OCI-LY3 (cell line): ENCODE measurements at regions not wholly inside any gene's neighbourhood (a gene's known extent, or its start where the extent isn't known, plus 50 kb on each side); places are given as distances from the start of the nearest gene placed in this dataset.

Experiments used
- H2AFZ ChIP-seq: fragments of 200-600, 300-600 bp; shearing (Covaris generic); 2 replicates; pipeline ENCODE4 v1.6.0; 2014; ENCODE audit warnings: antibody characterized with exemption, low read depth, low read length
- H3K27ac ChIP-seq: fragments of 200-600, 300-600 bp; sonication (generic); 2 replicates; pipeline ENCODE4 v1.5.1; 2014; ENCODE audit warnings: mild to moderate bottlenecking, low read length, moderate library complexity, mixed read lengths
- H3K27me3 ChIP-seq: fragments of 200-600, 300-600 bp; sonication (generic); 2 replicates; pipeline ENCODE4 v1.6.1; 2014; ENCODE audit warnings: low read depth, low read length, mixed read lengths
- H3K36me3 ChIP-seq: fragments of 200-600, 300-600 bp; sonication (generic); replicated peaks from 2 replicates; pipeline ENCODE3; 2014; ENCODE audit warnings: low read depth, low read length, mixed read lengths
- H3K4me1 ChIP-seq: fragments of 300-600, 200-600 bp; sonication (generic); 2 replicates; pipeline ENCODE4 v1.6.1; 2014; ENCODE audit warnings: low read length, mixed read lengths
- H3K4me2 ChIP-seq: fragments of 200-600, 300-600 bp; sonication (generic); 2 replicates; pipeline ENCODE4 v1.6.1; 2014; ENCODE audit warnings: low read length, mixed read lengths
- H3K4me3 ChIP-seq: fragments of 300-600, 200-600 bp; sonication (generic); 2 replicates; pipeline ENCODE4 v1.5.1; 2014; ENCODE audit warnings: antibody characterized with exemption, mild to moderate bottlenecking, low read length, moderate library complexity
- H3K79me2 ChIP-seq: fragments of 300-600, 200-600 bp; shearing (Covaris generic); 2 replicates; pipeline ENCODE4 v1.6.1; 2014; ENCODE audit warnings: mild to moderate bottlenecking, low read length, mixed read lengths
- H3K9ac ChIP-seq: fragments of 300-600, 200-600 bp; shearing (Covaris generic); 2 replicates; pipeline ENCODE4 v1.6.0; 2014; ENCODE audit warnings: mild to moderate bottlenecking, low read length, moderate library complexity
- H3K9me3 ChIP-seq: fragments of 200-600, 300-600 bp; shearing (Covaris generic); 2 replicates; pipeline ENCODE4 v1.6.1; 2014; ENCODE audit warnings: low read length, mixed read lengths; ENCODE audit not compliant: insufficient read depth
- H4K20me1 ChIP-seq: fragments of 200-600, 300-600 bp; sonication (generic); 2 replicates; pipeline ENCODE4 v1.6.1; 2016; ENCODE audit warnings: low read length, mixed read lengths; ENCODE audit not compliant: insufficient read depth
- EZH2phosphoT487 ChIP-seq: fragments of 200-600 bp; shearing (Covaris generic); IDR thresholded peaks from 2 replicates; pipeline ENCODE4 v1.6.1; 2018; ENCODE audit warnings: antibody characterized with exemption, mixed run types, low read depth
- TF ChIP-seq, protein P1 (sequence below): fragments of 200-600, 300-600 bp; sonication (generic); IDR thresholded peaks from 2 replicates; pipeline ENCODE4 v1.5.1; 2014; ENCODE audit warnings: antibody characterized with exemption, low read length, low read depth

DNA sequence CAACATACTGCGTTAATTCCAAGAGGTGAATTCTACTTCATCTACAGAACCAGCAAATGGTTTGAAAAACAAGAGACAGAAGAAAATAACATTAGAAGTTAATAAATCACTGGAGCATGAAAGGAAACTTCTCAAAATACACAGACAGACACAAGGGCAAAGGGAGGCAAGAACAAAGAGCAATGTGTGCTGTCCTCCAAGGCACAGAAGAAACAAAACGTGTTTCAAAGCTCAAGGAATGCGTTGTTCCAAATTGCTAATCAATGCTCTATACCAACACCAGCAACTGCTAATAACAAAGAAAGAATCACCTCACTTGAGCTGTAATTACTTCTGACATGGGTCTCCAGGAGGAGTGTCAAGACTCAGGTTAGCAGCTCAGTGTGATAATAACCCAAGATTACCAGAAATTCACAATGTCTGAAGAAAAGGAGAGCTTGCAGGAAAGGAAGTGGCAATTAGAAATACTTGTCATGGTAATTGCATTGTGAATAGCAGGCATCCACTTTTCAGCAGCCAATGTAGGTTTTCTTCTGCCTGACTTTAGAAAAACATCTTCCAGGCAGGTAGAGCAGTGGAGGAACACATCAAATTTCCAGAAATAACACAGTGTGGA is 175.4 kb downstream of the SEC16B start:
- Histone ChIP-seq H3K4me1 (peaks cover 15% of the 10 kb centered on the region), H4K20me1 (no peaks in the 10 kb centered on the region), H3K9ac (no peak overlapping the region), H3K4me2 (no peak overlapping the region), H3K4me3 (no peak overlapping the region), H3K9me3 (peaks cover 4% of the 10 kb centered on the region; the same call in 1 of the 2 replicates), H2AFZ (no peak overlapping the region), H3K36me3 (no peaks in the 10 kb centered on the region), H3K27ac (no peak overlapping the region), H3K27me3 (peaks cover 42% of the 10 kb centered on the region), H3K79me2 (no peaks in the 10 kb centered on the region)
- TF ChIP-seq, protein P1, sequence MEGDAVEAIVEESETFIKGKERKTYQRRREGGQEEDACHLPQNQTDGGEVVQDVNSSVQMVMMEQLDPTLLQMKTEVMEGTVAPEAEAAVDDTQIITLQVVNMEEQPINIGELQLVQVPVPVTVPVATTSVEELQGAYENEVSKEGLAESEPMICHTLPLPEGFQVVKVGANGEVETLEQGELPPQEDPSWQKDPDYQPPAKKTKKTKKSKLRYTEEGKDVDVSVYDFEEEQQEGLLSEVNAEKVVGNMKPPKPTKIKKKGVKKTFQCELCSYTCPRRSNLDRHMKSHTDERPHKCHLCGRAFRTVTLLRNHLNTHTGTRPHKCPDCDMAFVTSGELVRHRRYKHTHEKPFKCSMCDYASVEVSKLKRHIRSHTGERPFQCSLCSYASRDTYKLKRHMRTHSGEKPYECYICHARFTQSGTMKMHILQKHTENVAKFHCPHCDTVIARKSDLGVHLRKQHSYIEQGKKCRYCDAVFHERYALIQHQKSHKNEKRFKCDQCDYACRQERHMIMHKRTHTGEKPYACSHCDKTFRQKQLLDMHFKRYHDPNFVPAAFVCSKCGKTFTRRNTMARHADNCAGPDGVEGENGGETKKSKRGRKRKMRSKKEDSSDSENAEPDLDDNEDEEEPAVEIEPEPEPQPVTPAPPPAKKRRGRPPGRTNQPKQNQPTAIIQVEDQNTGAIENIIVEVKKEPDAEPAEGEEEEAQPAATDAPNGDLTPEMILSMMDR = no peak
- no peak for TF ChIP-seq EZH2phosphoT487

DNA sequence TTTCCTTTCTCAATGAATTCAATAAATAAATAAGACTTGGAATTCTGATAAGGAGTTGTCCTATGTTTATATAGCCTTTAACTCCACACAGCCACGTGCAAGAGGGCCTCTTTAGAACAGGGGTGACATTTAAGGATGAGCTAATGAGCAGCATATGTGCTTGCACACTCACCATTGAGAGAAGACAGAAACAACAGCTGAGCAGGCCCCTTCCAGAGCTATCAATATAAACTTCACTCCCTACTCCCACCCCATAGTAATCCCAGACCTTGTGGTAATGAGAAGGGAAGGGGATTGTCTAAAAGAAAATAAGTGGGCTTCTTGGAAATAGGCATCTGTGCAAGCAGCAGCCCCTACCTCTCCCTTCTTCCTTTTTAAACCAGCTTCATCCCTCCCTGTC is 176.0 kb downstream of the SEC16B start:
- no peak for TF ChIP-seq EZH2phosphoT487
- TF ChIP-seq, protein P1 = no peak
- Histone ChIP-seq H3K27ac (no peak overlapping the region), H4K20me1 (no peaks in the 10 kb centered on the region), H3K9me3 (peaks cover 4% of the 10 kb centered on the region; the same call in 1 of the 2 replicates), H3K4me2 (no peak overlapping the region), H3K9ac (no peak overlapping the region), H3K36me3 (no peaks in the 10 kb centered on the region), H3K4me1 (peaks cover 9% of the 10 kb centered on the region), H3K79me2 (no peaks in the 10 kb centered on the region), H3K27me3 (peaks cover 41% of the 10 kb centered on the region), H2AFZ (no peak overlapping the region), H3K4me3 (no peak overlapping the region)

DNA sequence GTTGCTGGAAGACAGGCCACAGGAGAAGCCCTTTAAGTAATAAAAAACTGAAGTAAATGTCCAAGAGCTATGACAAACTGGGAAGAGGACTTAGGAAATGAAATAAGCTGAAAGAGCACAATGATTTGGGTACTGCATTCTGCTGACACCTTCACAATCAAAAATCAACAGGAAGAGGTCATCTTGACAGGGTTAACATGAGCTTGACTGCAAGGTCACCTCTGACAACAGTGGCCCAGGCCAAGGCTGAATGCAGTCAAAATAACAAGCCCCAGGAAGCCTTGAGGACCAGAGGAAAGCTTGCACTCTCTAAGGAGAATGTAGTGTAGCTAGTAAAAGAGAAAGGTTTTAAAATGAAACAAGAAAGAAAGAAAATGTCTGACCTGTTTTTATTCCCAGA is 179.3 kb downstream of the SEC16B start:
- no peak overlapping the region for H3K9ac ChIP-seq
- peaks cover 4% of the 10 kb centered on the region; the same call in 1 of the 2 replicates for H3K9me3 ChIP-seq
- H3K4me1 ChIP-seq = no peaks in the 10 kb centered on the region
- H3K4me3 ChIP-seq = no peak overlapping the region
- no peaks in the 10 kb centered on the region for H3K36me3 ChIP-seq
- no peak for TF ChIP-seq EZH2phosphoT487
- TF ChIP-seq, protein P1 = no peak
- no peak overlapping the region for H3K4me2 ChIP-seq
- H2AFZ ChIP-seq = no peak overlapping the region
- H3K27me3 ChIP-seq = peaks cover 44% of the 10 kb centered on the region
- H3K79me2 ChIP-seq = no peaks in the 10 kb centered on the region
- no peaks in the 10 kb centered on the region for H4K20me1 ChIP-seq
- H3K27ac ChIP-seq = no peak overlapping the region

DNA sequence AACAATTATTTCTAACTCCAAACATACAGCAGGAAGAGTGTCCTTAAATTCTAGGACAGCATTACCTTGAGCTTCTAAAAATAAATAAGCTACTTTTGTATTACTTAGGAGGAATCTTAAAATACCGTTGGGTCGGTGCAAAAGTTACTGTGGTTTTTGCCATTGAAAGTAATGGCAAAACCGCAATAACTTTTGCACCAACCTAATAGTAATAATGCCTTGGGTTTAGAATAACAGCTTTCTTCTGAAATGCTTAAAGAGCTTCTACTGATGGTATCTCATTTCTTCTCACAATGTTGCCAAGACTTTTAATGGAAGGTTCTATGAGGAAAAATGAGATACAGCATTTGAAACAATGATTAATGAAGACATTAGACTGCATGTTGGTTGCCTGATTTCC is 179.9 kb downstream of the SEC16B start:
- H3K9ac ChIP-seq = no peak overlapping the region
- H4K20me1 ChIP-seq = no peaks in the 10 kb centered on the region
- H2AFZ ChIP-seq = no peak overlapping the region
- H3K9me3 ChIP-seq = peaks cover 4% of the 10 kb centered on the region; the same call in 1 of the 2 replicates
- no peak for TF ChIP-seq EZH2phosphoT487
- TF ChIP-seq, protein P1 = no peak
- no peak overlapping the region for H3K27ac ChIP-seq
- H3K79me2 ChIP-seq = no peaks in the 10 kb centered on the region
- H3K4me3 ChIP-seq = no peak overlapping the region
- H3K27me3 ChIP-seq = peaks cover 47% of the 10 kb centered on the region
- no peaks in the 10 kb centered on the region for H3K36me3 ChIP-seq
- H3K4me2 ChIP-seq = no peak overlapping the region
- no peaks in the 10 kb centered on the region for H3K4me1 ChIP-seq
